GM12873 (cell line): ENCODE measurements at regions not wholly inside any gene's neighbourhood (a gene's known extent, or its start where the extent isn't known, plus 50 kb on each side); places are given as distances from the start of the nearest gene placed in this dataset.

ENCODE experiments used
- TF ChIP-seq, protein P1 (sequence below): IDR thresholded peaks from 2 replicates; pipeline ENCODE4 v1.5.1; 2012; ENCODE audit warnings: low read depth, mild to moderate bottlenecking, moderate library complexity, low read length, control low read depth; ENCODE audit not compliant: insufficient read depth; ENCODE audit errors: missing control alignments

GRCh38 chr18:64749884-64750283 is 601.0 kb upstream of the LINC00305 start:
- TF ChIP-seq, protein P1, sequence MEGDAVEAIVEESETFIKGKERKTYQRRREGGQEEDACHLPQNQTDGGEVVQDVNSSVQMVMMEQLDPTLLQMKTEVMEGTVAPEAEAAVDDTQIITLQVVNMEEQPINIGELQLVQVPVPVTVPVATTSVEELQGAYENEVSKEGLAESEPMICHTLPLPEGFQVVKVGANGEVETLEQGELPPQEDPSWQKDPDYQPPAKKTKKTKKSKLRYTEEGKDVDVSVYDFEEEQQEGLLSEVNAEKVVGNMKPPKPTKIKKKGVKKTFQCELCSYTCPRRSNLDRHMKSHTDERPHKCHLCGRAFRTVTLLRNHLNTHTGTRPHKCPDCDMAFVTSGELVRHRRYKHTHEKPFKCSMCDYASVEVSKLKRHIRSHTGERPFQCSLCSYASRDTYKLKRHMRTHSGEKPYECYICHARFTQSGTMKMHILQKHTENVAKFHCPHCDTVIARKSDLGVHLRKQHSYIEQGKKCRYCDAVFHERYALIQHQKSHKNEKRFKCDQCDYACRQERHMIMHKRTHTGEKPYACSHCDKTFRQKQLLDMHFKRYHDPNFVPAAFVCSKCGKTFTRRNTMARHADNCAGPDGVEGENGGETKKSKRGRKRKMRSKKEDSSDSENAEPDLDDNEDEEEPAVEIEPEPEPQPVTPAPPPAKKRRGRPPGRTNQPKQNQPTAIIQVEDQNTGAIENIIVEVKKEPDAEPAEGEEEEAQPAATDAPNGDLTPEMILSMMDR: no peak

DNA sequence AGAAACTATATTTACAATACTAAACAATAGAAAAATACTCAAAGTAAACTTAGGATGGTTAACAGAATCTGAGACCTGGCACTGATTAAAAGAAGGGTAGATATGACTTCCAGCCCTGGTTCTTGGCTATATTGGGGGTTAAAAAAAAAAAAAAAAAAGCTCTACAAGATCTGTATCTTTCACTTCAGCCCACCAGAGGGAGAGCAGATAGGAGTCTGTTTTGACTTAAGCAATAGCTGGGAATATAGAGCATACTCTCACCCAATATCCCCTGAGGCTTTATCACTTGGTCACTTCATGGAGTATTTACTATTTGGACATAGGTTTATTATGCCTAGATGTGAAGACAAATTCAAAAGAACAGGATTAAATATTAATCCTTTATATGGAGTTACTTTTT is 598.9 kb upstream of the LINC00305 start:
- TF ChIP-seq, protein P1: no peak

GRCh38 chr18:64742898-64743297 is 594.0 kb upstream of the LINC00305 start:
- TF ChIP-seq, protein P1: no peak

DNA sequence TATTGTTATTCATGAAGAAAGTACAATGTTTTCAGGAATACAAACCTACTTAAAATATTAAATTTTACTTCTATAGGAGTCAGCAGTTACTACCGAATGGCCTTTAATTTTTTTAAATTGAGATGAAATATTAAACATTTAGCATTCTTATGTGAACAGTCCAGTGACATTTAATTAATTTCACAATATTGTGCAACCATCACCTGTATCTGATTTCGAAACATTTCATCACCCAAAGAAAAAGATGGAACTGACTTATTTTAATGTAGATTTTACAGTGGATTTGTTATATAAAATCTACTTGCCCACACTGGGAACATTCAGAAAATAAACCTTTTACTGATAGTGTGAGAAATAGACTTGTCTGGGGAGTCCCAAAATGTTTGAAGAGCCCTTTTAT is 585.2 kb upstream of the LINC00305 start:
- TF ChIP-seq, protein P1: no peak

GRCh38 chr18:64720781-64721464 is 572.0 kb upstream of the LINC00305 start:
- TF ChIP-seq, protein P1: no peak

DNA sequence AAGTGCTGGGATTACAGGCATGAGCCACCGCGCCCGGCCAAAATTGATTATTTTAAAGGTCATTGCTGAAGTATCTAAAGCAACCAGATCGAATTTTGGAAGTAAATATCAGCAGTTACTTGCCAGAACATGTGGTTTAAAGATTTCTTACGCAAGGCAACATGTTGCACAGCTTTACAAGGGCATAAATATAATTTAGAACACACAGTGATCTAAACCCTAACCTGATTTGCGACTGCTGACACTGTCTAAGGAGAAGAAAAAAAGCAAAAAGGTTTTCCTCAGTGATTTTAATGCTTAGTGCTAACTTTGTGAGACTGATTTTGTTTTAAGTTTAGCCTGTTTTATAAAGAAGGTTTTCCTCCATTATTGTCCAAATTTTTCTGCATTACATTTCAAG is 569.9 kb upstream of the LINC00305 start:
- TF ChIP-seq, protein P1: no peak

DNA sequence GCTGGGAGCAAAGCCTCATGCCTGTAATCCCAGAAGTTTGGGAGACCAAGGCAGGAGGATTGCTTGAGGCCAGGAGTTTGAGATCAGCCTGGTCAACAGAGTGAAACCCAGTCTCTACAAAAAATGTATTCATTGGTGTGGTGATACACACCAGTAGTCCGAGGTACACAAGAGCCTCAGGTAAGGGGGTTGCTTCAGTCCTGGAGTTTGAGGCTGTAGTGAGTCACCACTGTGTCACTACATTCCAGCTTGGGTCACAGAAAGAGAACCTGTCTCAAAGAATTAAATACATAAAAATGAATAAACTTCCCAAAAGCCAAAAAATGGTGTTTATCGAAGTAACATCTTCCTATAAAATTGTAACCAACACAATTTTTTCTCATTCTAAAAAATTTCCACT is 568.1 kb upstream of the LINC00305 start:
- TF ChIP-seq, protein P1: no peak
